ENCODE measurements at regions not wholly inside any gene's neighbourhood (a gene's known extent, or its start where the extent isn't known, plus 50 kb on each side); places are given as distances from the start of the nearest gene placed in this dataset.

DNA sequence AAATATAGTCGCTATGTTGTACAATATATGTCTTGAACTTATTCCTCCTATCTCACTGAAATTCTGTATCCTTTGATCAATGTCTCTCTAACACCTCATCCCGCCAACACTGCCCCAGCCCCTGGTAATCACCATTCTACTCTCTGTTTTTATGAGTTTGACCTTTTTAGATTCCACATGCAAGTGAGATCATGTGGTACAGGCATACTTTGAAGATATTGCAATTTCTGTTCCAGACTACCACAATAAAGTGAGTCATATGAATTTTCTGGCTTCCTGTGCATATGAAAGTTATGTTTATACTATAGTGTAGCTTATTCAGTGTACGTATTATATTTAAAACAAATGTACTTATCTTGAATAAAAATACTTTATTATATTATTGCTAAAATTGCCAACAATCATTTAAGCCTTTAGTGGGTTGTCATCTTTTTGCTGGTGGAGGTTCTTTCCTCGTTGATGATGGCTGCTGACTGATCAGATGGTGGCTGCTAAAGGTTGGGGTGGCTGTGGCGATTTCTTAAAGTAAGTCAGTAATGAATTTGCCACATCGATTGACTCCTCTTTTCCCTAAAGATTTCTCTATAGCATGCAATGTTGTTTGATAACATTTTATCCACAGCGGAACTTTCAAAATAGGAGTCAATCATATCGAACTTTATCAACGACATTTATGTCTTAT is 257.2 kb downstream of the NFKBIZ start:
- TF ChIP-seq CTCF (IDR thresholded peaks at IDR 0.05; ENCODE audit: low read depth, low read length, missing control alignments) = no peak
- in situ Hi-C loops (cut with HindIII; ENCODE audit: low sequenced_read_pairs) = no loop called here
- no peak overlapping the region for H3K4me3 ChIP-seq (ENCODE audit: low read depth, low read length)
- DNase-seq (ENCODE audit: low read depth) = no peak

- no peak for DNase-seq (ENCODE audit: low read depth)
- no peak for TF ChIP-seq CTCF (IDR thresholded peaks at IDR 0.05; ENCODE audit: low read depth, low read length, missing control alignments)
- in situ Hi-C loops (cut with HindIII; ENCODE audit: low sequenced_read_pairs) = no loop called here
- H3K4me3 ChIP-seq (ENCODE audit: low read depth, low read length) = no peak overlapping the region
These were observed 263.5 kb downstream of the NFKBIZ start for GRCh38 chr3:102112704-102113230.

DNA sequence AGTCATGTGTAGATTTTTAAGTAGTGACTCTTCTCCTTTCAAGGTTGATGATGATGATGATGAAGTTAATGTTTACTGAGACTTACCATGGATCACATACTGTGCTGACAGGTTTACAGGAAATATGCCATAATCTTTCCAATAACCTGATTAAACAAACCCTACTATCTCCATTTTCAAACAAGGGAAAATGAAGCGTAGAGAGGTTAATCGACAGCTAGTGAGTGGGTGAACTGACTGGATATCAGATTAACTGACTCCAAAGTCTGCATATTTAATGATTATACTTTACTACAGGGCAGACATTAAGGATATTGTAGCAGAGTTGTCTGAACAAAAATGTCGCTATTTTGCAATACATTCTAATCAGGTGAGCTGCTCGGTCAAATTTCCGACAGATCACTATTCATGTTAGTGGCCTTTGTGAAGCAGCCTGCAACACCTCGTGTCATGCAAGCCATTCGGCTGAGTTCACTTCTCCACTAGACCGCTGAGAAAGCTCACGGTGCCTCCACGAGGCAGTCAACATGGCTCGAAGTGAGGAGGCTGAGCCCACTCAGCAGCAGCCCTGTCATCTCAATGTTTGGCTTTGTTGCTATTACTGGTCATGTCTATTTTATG is 264.2 kb downstream of the NFKBIZ start:
- in situ Hi-C loops (cut with HindIII; ENCODE audit: low sequenced_read_pairs) = no loop called here
- no peak for DNase-seq (ENCODE audit: low read depth)
- H3K4me3 ChIP-seq (ENCODE audit: low read depth, low read length) = no peak overlapping the region
- no peak for TF ChIP-seq CTCF (IDR thresholded peaks at IDR 0.05; ENCODE audit: low read depth, low read length, missing control alignments)

DNA sequence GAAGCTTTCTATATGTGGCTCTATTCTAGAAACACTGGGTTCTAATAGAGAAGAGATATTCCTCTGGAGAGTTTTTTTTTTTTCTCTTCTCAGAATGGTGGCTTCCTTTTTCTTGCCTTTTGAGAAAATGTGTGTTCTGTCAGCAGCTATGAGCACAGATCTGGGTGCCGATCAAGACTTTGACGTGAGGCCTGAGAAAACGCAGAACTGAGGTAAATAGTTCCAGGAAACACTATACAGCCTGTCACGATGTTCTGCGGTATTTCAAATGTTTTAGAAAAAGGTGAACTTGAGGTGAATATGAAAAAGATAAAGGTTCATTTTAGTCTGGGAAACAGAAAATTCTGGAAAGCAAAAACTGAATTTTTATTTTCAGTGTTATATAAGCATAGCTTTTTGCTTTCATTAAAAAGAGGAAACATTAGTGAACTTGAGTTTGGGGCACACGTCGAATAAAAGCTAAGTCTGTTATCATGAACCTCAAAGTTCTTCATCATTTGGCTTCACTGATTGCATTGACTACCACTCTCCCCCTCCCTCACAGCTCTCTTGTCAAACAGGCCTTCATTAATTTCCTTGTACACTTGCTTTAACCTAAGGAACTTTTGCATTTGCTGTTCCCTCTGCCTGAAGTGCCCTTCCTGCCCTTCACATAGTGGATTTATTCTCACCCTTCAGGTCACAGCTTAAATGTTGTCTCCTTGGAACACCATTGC is 265.1 kb downstream of the NFKBIZ start:
- no peak for DNase-seq (ENCODE audit: low read depth)
- TF ChIP-seq CTCF (IDR thresholded peaks at IDR 0.05; ENCODE audit: low read depth, low read length, missing control alignments) = no peak
- no peak overlapping the region for H3K4me3 ChIP-seq (ENCODE audit: low read depth, low read length)
- in situ Hi-C loops (cut with HindIII; ENCODE audit: low sequenced_read_pairs) = no loop called here

DNA sequence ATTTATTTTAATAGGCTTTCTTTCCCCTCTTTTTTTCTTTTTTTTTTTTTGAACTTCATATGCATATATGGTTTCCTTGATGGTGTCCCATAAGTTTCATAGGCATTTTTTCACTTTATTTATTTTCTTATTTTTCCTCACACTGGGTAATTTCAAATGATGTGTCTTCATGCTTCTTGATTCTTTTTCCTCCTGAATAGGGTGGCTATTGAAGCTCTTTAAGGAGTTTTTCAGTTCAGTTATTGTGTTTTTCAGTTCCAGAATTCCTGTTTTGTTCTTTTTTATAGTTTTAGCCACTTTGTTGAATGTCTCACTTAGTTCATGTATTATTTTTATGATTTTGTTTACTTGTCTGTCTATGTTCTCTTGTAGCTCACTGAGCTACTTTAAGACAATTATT is 273.2 kb downstream of the NFKBIZ start:
- in situ Hi-C loops (cut with HindIII; ENCODE audit: low sequenced_read_pairs) = no loop called here
- no peak overlapping the region for H3K4me3 ChIP-seq (ENCODE audit: low read depth, low read length)
- no peak for TF ChIP-seq CTCF (IDR thresholded peaks at IDR 0.05; ENCODE audit: low read depth, low read length, missing control alignments)
- no peak for DNase-seq (ENCODE audit: low read depth)

DNA sequence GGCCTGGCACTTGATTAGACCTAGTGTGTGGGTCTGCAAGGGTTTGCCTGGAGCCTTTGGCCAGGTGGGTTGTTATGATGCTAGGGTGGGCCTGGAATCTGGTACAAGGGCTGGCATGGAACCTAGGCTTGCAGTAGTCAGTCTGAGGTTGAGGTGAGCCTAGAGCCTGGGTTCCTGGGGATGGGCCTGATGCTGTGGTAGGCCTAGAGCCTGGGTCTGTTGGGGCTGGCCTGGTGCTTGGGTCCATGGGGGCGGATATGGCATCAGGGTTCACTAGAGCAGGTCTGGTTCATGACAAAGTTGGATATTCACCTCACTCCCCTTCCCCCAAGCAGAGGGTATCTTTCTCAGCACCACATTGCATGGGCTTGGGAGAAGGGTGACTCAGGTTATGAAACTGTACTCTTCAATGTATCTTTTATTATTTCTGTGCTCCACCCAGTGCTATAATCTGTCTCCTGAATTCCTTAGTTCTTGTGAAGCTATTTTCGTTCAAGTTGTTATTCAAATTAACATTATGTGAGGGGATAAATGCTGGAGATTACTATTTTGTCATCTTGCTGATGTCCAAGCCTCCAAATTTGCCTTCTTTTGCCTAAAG is 274.4 kb downstream of the NFKBIZ start:
- in situ Hi-C loops (cut with HindIII; ENCODE audit: low sequenced_read_pairs) = no loop called here
- H3K4me3 ChIP-seq (ENCODE audit: low read depth, low read length) = no peak overlapping the region
- DNase-seq (ENCODE audit: low read depth) = no peak
- TF ChIP-seq CTCF (IDR thresholded peaks at IDR 0.05; ENCODE audit: low read depth, low read length, missing control alignments) = no peak

Data from astrocyte of the cerebellum (primary cell).